Karpas-422 (cell line): ENCODE measurements at regions not wholly inside any gene's neighbourhood (a gene's known extent, or its start where the extent isn't known, plus 50 kb on each side); places are given as distances from the start of the nearest gene placed in this dataset.
"Not testable (repeated sequence)": the region's sequence is repeated elsewhere in the genome, so short reads cannot be mapped to it uniquely, and the experiment has no call there.

Experiments
- DNase-seq: peaks from one replicate; pipeline ENCODE4 v3.0.0-alpha.2; 2015
- H2AFZ ChIP-seq: fragments of 200-600 bp; sonication (generic); 2 replicates; pipeline ENCODE4 v1.6.1; 2014; ENCODE audit warnings: antibody characterized with exemption, low read length, mixed read lengths
- H3K27ac ChIP-seq: fragments of 200-600 bp; sonication (generic); 2 replicates; pipeline ENCODE4 v1.5.1; 2014; ENCODE audit warnings: mild to moderate bottlenecking, low read length, moderate library complexity
- H3K27me3 ChIP-seq: fragments of 200-600 bp; sonication (generic); 2 replicates; pipeline ENCODE4 v1.6.1; 2014; ENCODE audit warnings: low read length, mixed read lengths
- H3K36me3 ChIP-seq: fragments of 200-600 bp; sonication (generic); 2 replicates; pipeline ENCODE4 v1.6.1; 2014; ENCODE audit warnings: low read length, mixed read lengths; ENCODE audit not compliant: insufficient read depth
- H3K4me1 ChIP-seq: fragments of 200-600 bp; sonication (generic); 2 replicates; pipeline ENCODE4 v1.6.1; 2014; ENCODE audit warnings: mild to moderate bottlenecking, low read length, mixed read lengths
- H3K4me2 ChIP-seq: fragments of 200-600 bp; sonication (generic); 2 replicates; pipeline ENCODE4 v1.6.1; 2014; ENCODE audit warnings: low read length, low read depth, mild to moderate bottlenecking; ENCODE audit not compliant: poor library complexity, severe bottlenecking
- H3K4me3 ChIP-seq: fragments of 200-600 bp; sonication (generic); 2 replicates; pipeline ENCODE4 v1.5.1; 2014; ENCODE audit warnings: mild to moderate bottlenecking, antibody characterized with exemption, low read length, mixed read lengths
- H3K79me2 ChIP-seq: fragments of 200-600 bp; sonication (generic); 2 replicates; pipeline ENCODE4 v1.6.1; 2014; ENCODE audit warnings: mild to moderate bottlenecking, low read length, mixed read lengths
- H3K9ac ChIP-seq: fragments of 200-600 bp; sonication (generic); 2 replicates; pipeline ENCODE4 v1.6.0; 2014; ENCODE audit warnings: low read length
- H3K9me2 ChIP-seq: fragments of 200-600 bp; sonication (generic), shearing (Covaris generic); replicated peaks from 2 replicates; pipeline ENCODE4 v1.6.0; 2014; ENCODE audit warnings: mild to moderate bottlenecking, low read length, moderate library complexity; ENCODE audit not compliant: insufficient read depth
- H3K9me3 ChIP-seq: fragments of 300-700, 200-600 bp; sonication (generic); 2 replicates; pipeline ENCODE4 v1.6.1; 2014; ENCODE audit warnings: low read length, mixed read lengths
- H4K20me1 ChIP-seq: fragments of 200-600 bp; sonication (generic); 2 replicates; pipeline ENCODE4 v1.6.1; 2014; ENCODE audit warnings: mild to moderate bottlenecking, antibody characterized with exemption, low read length, low read depth; ENCODE audit not compliant: insufficient read depth

- Histone ChIP-seq H3K27ac (no peak overlapping the region), H3K4me1 (no peaks in the 10 kb centered on the region), H3K9me3 (peaks cover 3% of the 10 kb centered on the region; the same call in 1 of the 2 replicates), H2AFZ (no peak overlapping the region), H3K27me3 (no peaks in the 10 kb centered on the region), H3K4me3 (no peak overlapping the region), H3K79me2 (no peaks in the 10 kb centered on the region), H3K4me2 (no peak overlapping the region), H3K9ac (no peak overlapping the region), H4K20me1 (no peaks in the 10 kb centered on the region), H3K9me2 (no peaks in the 10 kb centered on the region), H3K36me3 (no peaks in the 10 kb centered on the region)
- DNase-seq = no peak
Measured at GRCh38 chrX:76862509-76862908, 435.0 kb downstream of the MAGEE1 start.

DNA sequence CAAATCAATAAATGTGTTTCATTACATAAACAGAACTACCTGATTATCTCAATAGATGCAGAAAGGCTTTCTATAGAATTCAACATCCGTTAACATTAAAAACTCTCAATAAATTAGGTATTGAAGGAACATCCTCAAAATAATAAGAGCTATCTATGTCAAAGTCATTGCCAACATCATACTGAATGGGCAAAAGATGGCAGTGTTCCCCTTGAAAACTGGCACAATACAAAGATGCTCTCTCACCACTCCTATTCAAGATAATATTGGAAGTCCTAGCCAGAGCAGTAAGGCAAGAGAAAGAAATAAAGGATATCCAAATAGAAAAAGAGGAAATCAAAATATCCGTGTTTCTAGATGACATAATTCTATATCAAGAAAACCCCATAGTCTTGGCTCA, 466.4 kb downstream of the MAGEE1 start:
- no peak for DNase-seq
- H3K9me2 ChIP-seq = no peaks in the 10 kb centered on the region
- H3K4me2 ChIP-seq = no peak overlapping the region
- no peak overlapping the region for H3K9ac ChIP-seq
- no peaks in the 10 kb centered on the region for H3K79me2 ChIP-seq
- no peaks in the 10 kb centered on the region for H3K9me3 ChIP-seq
- no peak overlapping the region for H3K27ac ChIP-seq
- H2AFZ ChIP-seq = no peak overlapping the region
- no peak overlapping the region for H3K4me3 ChIP-seq
- no peaks in the 10 kb centered on the region for H3K27me3 ChIP-seq
- no peaks in the 10 kb centered on the region for H3K4me1 ChIP-seq
- H4K20me1 ChIP-seq = no peaks in the 10 kb centered on the region
- no peaks in the 10 kb centered on the region for H3K36me3 ChIP-seq

- Histone ChIP-seq H3K9me3 (no peaks in the 10 kb centered on the region), H3K4me1 (peaks cover 6% of the 10 kb centered on the region)
- no peak for DNase-seq
Measured at GRCh38 chrX:76915836-76916235, 488.3 kb downstream of the MAGEE1 start.

DNA sequence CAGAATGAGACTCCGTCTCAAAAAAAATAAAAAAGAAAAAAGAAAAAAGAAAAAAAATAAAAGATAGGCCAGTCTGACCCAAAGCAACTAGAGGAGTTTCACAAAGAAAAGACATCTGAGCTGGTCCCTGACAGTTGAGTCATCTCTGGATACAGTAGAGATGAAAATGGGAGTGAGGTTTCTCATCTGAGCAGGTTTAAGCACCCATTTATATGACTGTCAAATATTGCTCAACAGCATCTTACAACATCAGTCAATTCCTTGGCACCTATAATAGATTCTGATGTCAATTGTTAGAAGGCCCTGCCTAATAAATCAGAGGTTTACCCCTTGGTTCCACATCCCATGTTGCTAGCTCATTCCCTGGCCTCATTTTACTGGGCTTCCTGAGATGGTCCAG, 490.5 kb downstream of the MAGEE1 start:
- Histone ChIP-seq H3K79me2 (no peaks in the 10 kb centered on the region), H3K36me3 (no peaks in the 10 kb centered on the region), H3K27me3 (no peaks in the 10 kb centered on the region), H2AFZ (no peak overlapping the region), H3K9ac (no peak overlapping the region), H3K27ac (no peak overlapping the region), H3K4me2 (no peak overlapping the region), H4K20me1 (no peaks in the 10 kb centered on the region), H3K4me1 (peaks cover 6% of the 10 kb centered on the region), H3K9me3 (no peaks in the 10 kb centered on the region; the same call in 1 of the 2 replicates), H3K9me2 (no peaks in the 10 kb centered on the region), H3K4me3 (no peak overlapping the region)
- DNase-seq = no peak

More at GRCh38 chrX:76915836-76916235, 488.3 kb downstream of the MAGEE1 start:
- H3K9ac ChIP-seq = no peak overlapping the region
- H3K27me3 ChIP-seq = no peaks in the 10 kb centered on the region
- H2AFZ ChIP-seq = no peak overlapping the region
- no peak overlapping the region for H3K4me3 ChIP-seq
- H3K79me2 ChIP-seq = no peaks in the 10 kb centered on the region
- no peaks in the 10 kb centered on the region for H3K36me3 ChIP-seq
- H3K9me2 ChIP-seq = no peaks in the 10 kb centered on the region
- H3K4me2 ChIP-seq = no peak overlapping the region
- H4K20me1 ChIP-seq = no peaks in the 10 kb centered on the region
- no peak overlapping the region for H3K27ac ChIP-seq

DNA sequence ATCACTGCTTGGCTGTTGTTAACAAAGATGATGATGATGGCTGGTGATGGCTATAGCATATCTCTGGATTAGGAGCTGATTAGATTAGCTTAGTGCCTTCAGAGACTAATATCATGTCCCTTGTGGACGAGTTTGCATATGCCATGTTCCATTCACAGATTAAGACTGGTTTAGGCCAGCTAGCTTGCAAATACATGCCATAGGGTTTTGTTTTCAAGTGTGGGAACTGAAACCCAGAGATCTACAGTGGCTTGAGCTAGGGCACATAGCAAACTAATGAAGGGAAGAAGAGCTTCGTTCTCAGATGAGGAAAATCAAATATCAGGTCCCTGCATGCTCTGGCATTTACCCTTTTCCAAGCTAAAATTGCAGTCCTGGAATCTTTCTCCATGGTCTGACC, 492.3 kb downstream of the MAGEE1 start:
- no peaks in the 10 kb centered on the region for H3K9me2 ChIP-seq
- no peaks in the 10 kb centered on the region for H3K27me3 ChIP-seq
- H3K4me1 ChIP-seq = peaks cover 6% of the 10 kb centered on the region
- no peak overlapping the region for H3K4me3 ChIP-seq
- no peak overlapping the region for H2AFZ ChIP-seq
- peak; percentile 42 for DNase-seq
- H3K27ac ChIP-seq = no peak overlapping the region
- H3K4me2 ChIP-seq = no peak overlapping the region
- H3K79me2 ChIP-seq = no peaks in the 10 kb centered on the region
- no peaks in the 10 kb centered on the region for H4K20me1 ChIP-seq
- H3K36me3 ChIP-seq = no peaks in the 10 kb centered on the region
- H3K9ac ChIP-seq = no peak overlapping the region
- no peaks in the 10 kb centered on the region; the same call in 1 of the 2 replicates for H3K9me3 ChIP-seq

DNA sequence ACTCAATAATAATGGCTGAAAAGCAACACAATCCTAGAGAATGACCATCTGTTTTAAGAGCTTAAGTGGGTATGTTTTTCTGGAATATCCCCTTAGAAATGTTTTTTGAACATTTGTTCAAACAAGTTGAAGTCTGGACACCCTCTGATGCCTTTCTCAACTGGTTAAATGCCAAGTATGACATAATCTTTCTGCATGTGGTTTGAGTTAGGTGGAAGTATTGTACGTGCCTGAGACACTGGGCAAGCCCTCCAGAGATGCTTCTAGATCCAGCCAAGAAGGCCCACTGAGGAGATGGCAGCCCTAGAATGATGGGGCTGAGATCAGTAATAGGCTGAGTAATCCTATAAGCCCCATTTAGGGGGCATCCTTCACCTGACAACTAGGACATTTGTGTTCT, 493.1 kb downstream of the MAGEE1 start:
- Histone ChIP-seq H3K4me3 (no peak overlapping the region), H3K4me1 (peaks cover 6% of the 10 kb centered on the region)

DNA sequence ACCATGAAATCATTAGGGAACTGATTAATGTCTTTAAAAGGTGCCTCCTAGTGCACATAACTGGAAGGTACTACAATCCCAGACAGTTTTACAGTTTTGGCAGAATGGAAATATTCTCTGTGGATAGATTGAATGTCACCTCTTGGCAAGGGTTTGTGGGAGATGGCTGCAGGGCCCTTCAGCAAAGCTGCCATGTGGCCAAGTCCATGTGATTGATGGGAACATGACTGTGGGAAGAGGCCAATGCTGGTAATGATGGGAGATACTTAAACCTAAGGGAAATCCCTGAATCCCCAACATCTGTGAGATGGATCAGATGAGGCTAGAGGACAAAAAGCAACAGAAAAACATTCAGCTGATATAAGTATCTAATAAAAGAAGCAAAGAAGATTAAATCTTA, 493.7 kb downstream of the MAGEE1 start:
- Histone ChIP-seq H3K4me1 (peaks cover 6% of the 10 kb centered on the region), H4K20me1 (no peaks in the 10 kb centered on the region), H3K27me3 (no peaks in the 10 kb centered on the region), H3K27ac (no peak overlapping the region), H3K36me3 (no peaks in the 10 kb centered on the region), H3K9ac (no peak overlapping the region), H3K4me2 (no peak overlapping the region), H3K4me3 (no peak overlapping the region), H3K9me3 (no peaks in the 10 kb centered on the region; the same call in 1 of the 2 replicates), H3K79me2 (no peaks in the 10 kb centered on the region), H2AFZ (no peak overlapping the region), H3K9me2 (no peaks in the 10 kb centered on the region)
- no peak for DNase-seq

More for the DNA sequence above, 493.1 kb downstream of the MAGEE1 start:
- Histone ChIP-seq H3K9me3 (no peaks in the 10 kb centered on the region; the same call in 1 of the 2 replicates), H3K9me2 (no peaks in the 10 kb centered on the region), H3K27me3 (no peaks in the 10 kb centered on the region), H3K79me2 (no peaks in the 10 kb centered on the region), H3K4me2 (no peak overlapping the region), H3K27ac (no peak overlapping the region), H2AFZ (no peak overlapping the region), H4K20me1 (no peaks in the 10 kb centered on the region), H3K9ac (no peak overlapping the region), H3K36me3 (no peaks in the 10 kb centered on the region)
- DNase-seq = no peak

GRCh38 chrX:76922100-76922499, 494.6 kb downstream of the MAGEE1 start:
- no peak overlapping the region for H2AFZ ChIP-seq
- no peaks in the 10 kb centered on the region; the same call in 1 of the 2 replicates for H3K9me3 ChIP-seq
- no peak for DNase-seq
- H3K4me2 ChIP-seq = no peak overlapping the region
- H3K9ac ChIP-seq = no peak overlapping the region
- no peaks in the 10 kb centered on the region for H3K9me2 ChIP-seq
- no peaks in the 10 kb centered on the region for H3K36me3 ChIP-seq
- H3K4me3 ChIP-seq = no peak overlapping the region
- H3K79me2 ChIP-seq = no peaks in the 10 kb centered on the region
- peaks cover 6% of the 10 kb centered on the region for H3K4me1 ChIP-seq
- H3K27ac ChIP-seq = no peak overlapping the region
- no peaks in the 10 kb centered on the region for H3K27me3 ChIP-seq
- no peaks in the 10 kb centered on the region for H4K20me1 ChIP-seq

DNA sequence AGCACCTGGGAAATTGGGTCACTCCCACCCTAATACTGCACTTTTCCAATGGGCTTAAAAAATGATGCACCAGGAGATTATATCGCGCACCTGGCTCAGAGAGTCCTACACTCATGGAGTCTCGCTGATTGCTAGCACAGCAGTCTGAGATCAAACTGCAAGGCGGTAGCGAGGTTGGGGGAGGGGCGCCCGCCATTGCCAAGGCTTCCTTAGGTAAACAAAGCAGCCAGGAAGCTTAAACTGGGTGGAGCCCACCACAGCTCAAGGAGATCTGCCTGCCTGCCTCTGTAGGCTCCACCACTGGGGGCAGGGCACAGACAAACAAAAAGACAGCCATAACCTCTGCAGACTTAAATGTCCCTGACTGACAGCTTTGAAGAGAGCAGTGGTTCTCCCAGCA, 497.1 kb downstream of the MAGEE1 start:
- not testable (repeated sequence) for H3K9me3 ChIP-seq, H3K27me3 ChIP-seq, H3K79me2 ChIP-seq, H3K4me2 ChIP-seq, H3K4me1 ChIP-seq, H4K20me1 ChIP-seq, H3K9me2 ChIP-seq, DNase-seq, H3K27ac ChIP-seq, H3K36me3 ChIP-seq, H3K4me3 ChIP-seq, H3K9ac ChIP-seq, H2AFZ ChIP-seq
